ENCODE measurements at regions not wholly inside any gene's neighbourhood (a gene's known extent, or its start where the extent isn't known, plus 50 kb on each side); places are given as distances from the start of the nearest gene placed in this dataset.

DNA sequence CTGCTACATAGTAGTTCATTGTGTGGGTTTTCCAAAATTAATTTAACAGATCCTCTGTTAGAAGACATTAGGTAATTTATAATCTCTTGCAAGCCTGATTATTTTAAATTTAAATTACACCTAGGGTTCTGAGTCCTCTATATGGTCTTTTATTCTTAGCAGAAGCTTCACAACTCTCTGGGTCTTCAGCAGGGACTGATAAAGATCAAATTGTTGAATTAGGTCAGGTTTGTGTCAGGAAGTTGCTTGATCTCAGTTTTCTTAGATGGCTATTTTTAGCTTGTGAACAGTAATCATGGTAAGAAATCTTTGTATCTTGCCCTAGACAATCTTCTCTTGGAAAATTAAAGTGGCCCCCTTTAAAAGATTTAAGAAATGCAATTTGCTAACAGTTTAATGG is 183.1 kb upstream of the HDAC9 start:
- H3K4ac ChIP-seq (ENCODE audit: low read length), result no peak overlapping the region
- no peak overlapping the region for H3K18ac ChIP-seq (ENCODE audit: low read length)
- DNase-seq (ENCODE audit: low spot score), result no peak
- H3K9me3 ChIP-seq (replicated peaks in 1 of 2; ENCODE audit: control insufficient read depth in 2 of 2, insufficient read depth in 1 of 2, low read depth in 1 of 2, low read length in 2 of 2), result no peaks in the 10 kb centered on the region
- no peak overlapping the region for H3K4me3 ChIP-seq (ENCODE audit: low read length in 2 of 2)
- no peak overlapping the region for H2AFZ ChIP-seq (ENCODE audit: low read length)
- no peak overlapping the region for H3K4me2 ChIP-seq (ENCODE audit: insufficient read depth, low read length, poor library complexity, severe bottlenecking)
- H3K14ac ChIP-seq (ENCODE audit: low read length), result no peak overlapping the region
- no peak overlapping the region for H2BK120ac ChIP-seq (ENCODE audit: low read depth, low read length)
- no peak overlapping the region for H3K23ac ChIP-seq (ENCODE audit: low read depth, low read length, poor library complexity)
- H2BK12ac ChIP-seq (ENCODE audit: low read length), result no peak overlapping the region
- no peaks in the 10 kb centered on the region for H3K79me1 ChIP-seq (ENCODE audit: low read depth, low read length)
- H2BK15ac ChIP-seq (ENCODE audit: low read length), result no peak overlapping the region
- H3K27me3 ChIP-seq (ENCODE audit: control insufficient read depth in 3 of 3, insufficient read depth in 3 of 3, low read depth in 1 of 3, low read length in 3 of 3), result no peaks in the 10 kb centered on the region
- H3K27ac ChIP-seq (replicated peaks; ENCODE audit: low read length), result no peak overlapping the region
- H3K4me1 ChIP-seq (ENCODE audit: control insufficient read depth in 2 of 2, insufficient read depth in 1 of 2, low read depth in 1 of 2, low read length in 2 of 2), result no peaks in the 10 kb centered on the region
- no peak overlapping the region for H2BK5ac ChIP-seq (ENCODE audit: low read length)
- H4K8ac ChIP-seq (ENCODE audit: low read depth, low read length), result no peak overlapping the region
- H4K91ac ChIP-seq (ENCODE audit: low read depth, low read length, poor library complexity), result no peak overlapping the region
- H3K9ac ChIP-seq (ENCODE audit: low read depth, low read length, poor library complexity), result no peak overlapping the region
- no peak overlapping the region for H2AK5ac ChIP-seq (ENCODE audit: low read depth, low read length)
- no peaks in the 10 kb centered on the region for H3K36me3 ChIP-seq (replicated peaks in 1 of 2; ENCODE audit: control insufficient read depth in 2 of 2, insufficient read depth in 2 of 2, low read length in 2 of 2)

DNA sequence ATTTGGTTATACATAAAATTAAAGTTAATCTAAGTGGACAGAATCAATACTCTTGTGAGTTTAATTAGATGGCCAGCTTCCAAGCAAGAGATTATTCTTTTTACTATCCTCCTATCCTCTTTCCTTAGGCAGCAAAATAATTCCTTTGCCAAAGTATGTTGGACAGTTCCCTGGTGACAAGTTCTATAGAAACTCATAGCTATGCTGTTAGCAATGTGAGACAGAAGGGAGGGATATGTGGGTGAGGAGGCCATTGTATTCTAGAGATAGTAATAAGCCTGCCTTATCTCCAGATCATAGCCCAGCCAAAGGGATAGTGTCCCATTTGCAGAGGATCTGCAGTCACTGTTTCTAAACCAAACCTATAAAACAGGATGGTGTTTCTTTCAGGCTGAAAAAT is 181.6 kb upstream of the HDAC9 start:
- no peaks in the 10 kb centered on the region for H3K9me3 ChIP-seq (replicated peaks in 1 of 2; ENCODE audit: control insufficient read depth in 2 of 2, insufficient read depth in 1 of 2, low read depth in 1 of 2, low read length in 2 of 2)
- H3K23ac ChIP-seq (ENCODE audit: low read depth, low read length, poor library complexity), result no peak overlapping the region
- no peaks in the 10 kb centered on the region for H3K4me1 ChIP-seq (ENCODE audit: control insufficient read depth in 2 of 2, insufficient read depth in 1 of 2, low read depth in 1 of 2, low read length in 2 of 2)
- no peaks in the 10 kb centered on the region for H3K27me3 ChIP-seq (ENCODE audit: control insufficient read depth in 3 of 3, insufficient read depth in 3 of 3, low read depth in 1 of 3, low read length in 3 of 3)
- H4K8ac ChIP-seq (ENCODE audit: low read depth, low read length), result no peak overlapping the region
- no peak overlapping the region for H2BK5ac ChIP-seq (ENCODE audit: low read length)
- H3K14ac ChIP-seq (ENCODE audit: low read length), result no peak overlapping the region
- no peak overlapping the region for H2BK12ac ChIP-seq (ENCODE audit: low read length)
- no peak for DNase-seq (ENCODE audit: low spot score)
- no peak overlapping the region for H3K4me3 ChIP-seq (ENCODE audit: low read length in 2 of 2)
- no peak overlapping the region for H3K27ac ChIP-seq (replicated peaks; ENCODE audit: low read length)
- H2BK15ac ChIP-seq (ENCODE audit: low read length), result no peak overlapping the region
- H4K91ac ChIP-seq (ENCODE audit: low read depth, low read length, poor library complexity), result no peak overlapping the region
- no peak overlapping the region for H2BK120ac ChIP-seq (ENCODE audit: low read depth, low read length)
- no peak overlapping the region for H3K4ac ChIP-seq (ENCODE audit: low read length)
- no peak overlapping the region for H3K18ac ChIP-seq (ENCODE audit: low read length)
- H3K4me2 ChIP-seq (ENCODE audit: insufficient read depth, low read length, poor library complexity, severe bottlenecking), result no peak overlapping the region
- no peaks in the 10 kb centered on the region for H3K79me1 ChIP-seq (ENCODE audit: low read depth, low read length)
- no peak overlapping the region for H3K9ac ChIP-seq (ENCODE audit: low read depth, low read length, poor library complexity)
- H2AFZ ChIP-seq (ENCODE audit: low read length), result no peak overlapping the region
- H3K36me3 ChIP-seq (replicated peaks in 1 of 2; ENCODE audit: control insufficient read depth in 2 of 2, insufficient read depth in 2 of 2, low read length in 2 of 2), result no peaks in the 10 kb centered on the region
- no peak overlapping the region for H2AK5ac ChIP-seq (ENCODE audit: low read depth, low read length)

DNA sequence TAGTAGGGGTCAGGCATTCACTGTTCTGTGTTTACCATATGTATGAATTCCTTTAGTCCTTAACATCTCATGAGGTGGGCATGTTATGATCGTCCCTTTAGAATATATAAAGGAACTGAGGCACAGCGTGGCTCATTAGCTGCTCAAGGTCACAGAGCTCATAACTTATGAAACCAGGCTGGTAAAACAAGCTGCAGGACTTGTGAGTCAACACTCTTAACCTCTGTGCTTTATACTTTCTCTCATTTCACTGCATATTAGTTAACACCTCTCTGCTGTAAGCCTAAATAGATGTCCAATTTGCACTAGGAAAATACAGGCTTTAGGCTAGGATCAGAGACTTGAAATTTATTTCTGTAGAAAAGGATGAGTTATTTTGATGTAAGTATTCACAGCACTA is 180.3 kb upstream of the HDAC9 start:
- Histone ChIP-seq H3K14ac (ENCODE audit: low read length) (no peak overlapping the region), H2BK120ac (ENCODE audit: low read depth, low read length) (no peak overlapping the region), H4K91ac (ENCODE audit: low read depth, low read length, poor library complexity) (no peak overlapping the region), H2AFZ (ENCODE audit: low read length) (no peak overlapping the region), H3K27ac (replicated peaks; ENCODE audit: low read length) (no peak overlapping the region), H3K18ac (ENCODE audit: low read length) (no peak overlapping the region), H4K8ac (ENCODE audit: low read depth, low read length) (no peak overlapping the region), H3K4me1 (ENCODE audit: control insufficient read depth in 2 of 2, insufficient read depth in 1 of 2, low read depth in 1 of 2, low read length in 2 of 2) (no peaks in the 10 kb centered on the region), H3K4ac (ENCODE audit: low read length) (no peak overlapping the region), H3K9ac (ENCODE audit: low read depth, low read length, poor library complexity) (no peak overlapping the region), H2AK5ac (ENCODE audit: low read depth, low read length) (no peak overlapping the region), H2BK5ac (ENCODE audit: low read length) (no peak overlapping the region), H3K23ac (ENCODE audit: low read depth, low read length, poor library complexity) (no peak overlapping the region), H3K36me3 (replicated peaks in 1 of 2; ENCODE audit: control insufficient read depth in 2 of 2, insufficient read depth in 2 of 2, low read length in 2 of 2) (no peaks in the 10 kb centered on the region), H3K79me1 (ENCODE audit: low read depth, low read length) (no peaks in the 10 kb centered on the region), H2BK12ac (ENCODE audit: low read length) (no peak overlapping the region), H3K4me3 (ENCODE audit: low read length in 2 of 2) (no peak overlapping the region), H3K9me3 (replicated peaks in 1 of 2; ENCODE audit: control insufficient read depth in 2 of 2, insufficient read depth in 1 of 2, low read depth in 1 of 2, low read length in 2 of 2) (no peaks in the 10 kb centered on the region), H2BK15ac (ENCODE audit: low read length) (no peak overlapping the region), H3K27me3 (ENCODE audit: control insufficient read depth in 3 of 3, insufficient read depth in 3 of 3, low read depth in 1 of 3, low read length in 3 of 3) (no peaks in the 10 kb centered on the region), H3K4me2 (ENCODE audit: insufficient read depth, low read length, poor library complexity, severe bottlenecking) (no peak overlapping the region)
- DNase-seq (ENCODE audit: low spot score), result no peak
- WGBS, 2 donors (ENCODE audit: extremely low coverage in 2 of 2, insufficient read length in 2 of 2, insufficient replicate concordance in 1 of 2), result no CpG with 5 or more reads among the region's 2 CpGs

DNA sequence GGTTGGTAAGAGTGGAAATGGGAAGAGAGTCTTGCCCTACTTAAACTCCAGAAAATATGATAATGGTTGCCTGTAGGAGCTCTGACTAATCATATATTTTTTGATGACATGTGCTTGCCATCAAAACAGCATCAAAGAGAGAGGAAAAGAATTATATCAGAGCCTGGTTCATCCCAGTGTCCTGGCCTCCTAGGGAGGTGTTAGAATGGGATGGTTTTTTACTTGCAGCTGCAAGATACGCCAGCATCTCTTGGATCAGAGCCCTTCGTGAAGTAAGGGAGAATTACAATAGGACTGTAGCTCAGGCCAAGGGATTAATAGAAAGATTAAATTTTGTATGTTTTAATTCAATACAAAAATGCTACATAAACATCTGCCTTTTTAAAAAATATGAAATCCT is 177.6 kb upstream of the HDAC9 start:
- no peaks in the 10 kb centered on the region for H3K27me3 ChIP-seq (ENCODE audit: control insufficient read depth in 3 of 3, insufficient read depth in 3 of 3, low read depth in 1 of 3, low read length in 3 of 3)
- no peaks in the 10 kb centered on the region for H3K79me1 ChIP-seq (ENCODE audit: low read depth, low read length)
- no peak overlapping the region for H3K23ac ChIP-seq (ENCODE audit: low read depth, low read length, poor library complexity)
- no peak overlapping the region for H2BK5ac ChIP-seq (ENCODE audit: low read length)
- no peaks in the 10 kb centered on the region for H3K9me3 ChIP-seq (replicated peaks in 1 of 2; ENCODE audit: control insufficient read depth in 2 of 2, insufficient read depth in 1 of 2, low read depth in 1 of 2, low read length in 2 of 2)
- H3K27ac ChIP-seq (replicated peaks; ENCODE audit: low read length), result no peak overlapping the region
- no peak for DNase-seq (ENCODE audit: low spot score)
- H4K8ac ChIP-seq (ENCODE audit: low read depth, low read length), result no peak overlapping the region
- H3K14ac ChIP-seq (ENCODE audit: low read length), result no peak overlapping the region
- no peak overlapping the region for H3K9ac ChIP-seq (ENCODE audit: low read depth, low read length, poor library complexity)
- H3K4ac ChIP-seq (ENCODE audit: low read length), result no peak overlapping the region
- H3K4me2 ChIP-seq (ENCODE audit: insufficient read depth, low read length, poor library complexity, severe bottlenecking), result no peak overlapping the region
- no peak overlapping the region for H2BK12ac ChIP-seq (ENCODE audit: low read length)
- no peak overlapping the region for H4K91ac ChIP-seq (ENCODE audit: low read depth, low read length, poor library complexity)
- no peak overlapping the region for H2AFZ ChIP-seq (ENCODE audit: low read length)
- H3K18ac ChIP-seq (ENCODE audit: low read length), result no peak overlapping the region
- H3K36me3 ChIP-seq (replicated peaks in 1 of 2; ENCODE audit: control insufficient read depth in 2 of 2, insufficient read depth in 2 of 2, low read length in 2 of 2), result no peaks in the 10 kb centered on the region
- no peak overlapping the region for H2BK120ac ChIP-seq (ENCODE audit: low read depth, low read length)
- H2BK15ac ChIP-seq (ENCODE audit: low read length), result no peak overlapping the region
- no CpG with 5 or more reads among the region's 2 CpGs for WGBS, 2 donors (ENCODE audit: extremely low coverage in 2 of 2, insufficient read length in 2 of 2, insufficient replicate concordance in 1 of 2)
- no peak overlapping the region for H2AK5ac ChIP-seq (ENCODE audit: low read depth, low read length)
- no peak overlapping the region for H3K4me3 ChIP-seq (ENCODE audit: low read length in 2 of 2)
- no peaks in the 10 kb centered on the region for H3K4me1 ChIP-seq (ENCODE audit: control insufficient read depth in 2 of 2, insufficient read depth in 1 of 2, low read depth in 1 of 2, low read length in 2 of 2)
